CD4-positive, alpha-beta T cell treated with Interleukin-4 for 1 hour (primary cell): ENCODE measurements at regions not wholly inside any gene's neighbourhood (a gene's known extent, or its start where the extent isn't known, plus 50 kb on each side); places are given as distances from the start of the nearest gene placed in this dataset.
"Not testable (repeated sequence)": the region's sequence is repeated elsewhere in the genome, so short reads cannot be mapped to it uniquely, and the experiment has no call there.

Source experiments
- DNase-seq, 2 donors: peaks; one replicate each; pipeline ENCODE4 v3.0.0-alpha.2; 2020 to 2022

DNA sequence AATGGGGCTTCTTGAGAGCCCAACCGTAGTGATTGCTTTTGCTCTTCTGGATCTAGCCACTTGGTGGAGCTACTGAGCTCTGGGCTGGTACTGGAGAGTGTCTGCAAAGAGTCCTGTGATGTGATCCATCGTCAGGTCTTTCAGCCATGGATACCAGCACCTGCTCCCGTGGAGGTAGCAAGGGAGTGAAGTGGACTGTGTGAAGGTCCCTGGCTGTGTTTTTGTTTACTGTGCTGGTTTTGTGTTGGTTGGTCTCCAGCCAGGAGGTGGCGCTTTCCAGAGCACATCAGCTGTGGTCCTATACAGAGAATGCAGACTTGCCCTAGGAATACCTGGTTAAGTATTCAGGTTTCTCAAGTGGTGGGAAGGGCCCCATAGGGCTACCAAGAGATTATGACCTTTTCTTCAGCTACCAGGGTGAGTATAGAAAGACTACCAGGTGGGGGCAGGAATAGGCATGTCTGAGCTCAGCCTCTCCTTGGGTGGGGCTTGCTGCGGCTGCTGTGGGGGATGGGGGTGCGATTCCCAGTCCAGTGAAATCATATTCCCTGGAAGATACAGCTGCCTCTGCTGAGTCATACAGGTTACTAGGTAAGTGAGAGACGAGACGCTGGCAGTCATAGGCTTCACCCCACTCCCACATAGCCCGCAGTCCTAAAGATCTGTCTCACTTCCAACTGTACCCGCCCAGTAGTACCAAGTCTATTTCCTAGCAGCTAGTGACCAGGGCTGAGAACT lies 733.7 kb downstream of the ZNF385D start:
- DNase-seq: no peak

- DNase-seq: no peak
These were observed 737.4 kb downstream of the ZNF385D start for GRCh38 chr3:21013566-21013965.

DNA sequence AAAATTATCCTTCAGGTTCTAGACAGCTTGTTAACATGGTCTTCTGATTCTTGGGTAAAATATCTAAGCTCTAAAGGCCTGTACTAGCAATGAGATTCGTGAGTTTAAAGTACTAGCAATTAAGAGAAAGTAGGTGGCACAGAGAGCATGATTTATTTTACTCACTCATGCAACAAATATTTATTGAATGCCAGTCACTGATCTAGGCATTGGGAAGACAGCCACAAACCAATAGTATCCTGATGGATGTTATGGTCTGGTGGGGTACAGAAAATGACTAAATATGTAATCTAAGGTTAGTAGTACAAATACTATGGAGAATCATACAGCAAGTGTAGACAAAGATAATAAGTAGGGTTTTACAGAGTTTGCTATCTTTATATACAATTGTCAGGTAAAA lies 751.3 kb downstream of the ZNF385D start:
- no peak for DNase-seq

GRCh38 chr3:20997183-20997582 lies 753.8 kb downstream of the ZNF385D start:
- DNase-seq: no peak

DNA sequence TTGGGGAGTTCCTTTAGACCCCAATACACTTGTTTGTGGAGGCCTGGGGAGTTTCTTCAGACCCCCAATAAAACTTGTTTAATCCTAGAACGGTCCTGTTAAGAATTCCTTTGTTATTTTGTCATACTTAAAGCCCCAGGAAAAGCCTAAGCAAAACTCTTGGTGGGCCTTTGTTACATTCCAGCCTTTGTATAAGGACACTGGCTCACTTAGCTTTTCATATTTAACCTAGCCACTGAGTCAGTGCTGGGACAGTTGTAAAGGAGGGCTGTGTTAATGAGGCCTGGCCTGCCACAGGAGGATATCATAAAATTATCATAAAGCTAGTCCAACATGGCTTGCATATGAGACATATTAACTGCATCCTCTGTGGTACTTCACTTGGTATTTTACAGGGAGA lies 760.1 kb downstream of the ZNF385D start:
- DNase-seq: no peak

DNA sequence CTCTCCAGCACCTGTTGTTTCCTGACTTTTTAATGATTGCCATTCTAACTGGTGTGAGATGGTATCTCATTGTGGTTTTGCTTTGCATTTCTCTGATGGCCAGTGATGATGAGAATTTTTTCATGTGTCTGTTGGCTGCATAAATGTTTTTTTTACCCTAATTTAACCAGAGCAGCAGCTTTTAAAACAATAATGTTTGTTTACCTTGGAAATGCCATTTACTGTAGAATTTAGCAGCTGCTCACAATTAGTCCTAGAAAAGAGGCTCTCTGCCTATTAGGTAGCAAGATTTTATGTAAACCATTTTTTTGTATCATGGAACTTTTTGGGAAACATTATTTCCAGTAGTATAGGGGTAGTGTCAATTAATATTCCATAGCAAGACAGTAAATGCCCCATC lies 761.4 kb downstream of the ZNF385D start:
- not testable (repeated sequence) for DNase-seq

GRCh38 chr3:20984594-20985205 lies 766.3 kb downstream of the ZNF385D start:
- no peak for DNase-seq

GRCh38 chr3:20975188-20975651 lies 775.8 kb downstream of the ZNF385D start:
- no peak for DNase-seq

- no peak for DNase-seq
These were observed 776.6 kb downstream of the ZNF385D start for GRCh38 chr3:20974396-20974795.

DNA sequence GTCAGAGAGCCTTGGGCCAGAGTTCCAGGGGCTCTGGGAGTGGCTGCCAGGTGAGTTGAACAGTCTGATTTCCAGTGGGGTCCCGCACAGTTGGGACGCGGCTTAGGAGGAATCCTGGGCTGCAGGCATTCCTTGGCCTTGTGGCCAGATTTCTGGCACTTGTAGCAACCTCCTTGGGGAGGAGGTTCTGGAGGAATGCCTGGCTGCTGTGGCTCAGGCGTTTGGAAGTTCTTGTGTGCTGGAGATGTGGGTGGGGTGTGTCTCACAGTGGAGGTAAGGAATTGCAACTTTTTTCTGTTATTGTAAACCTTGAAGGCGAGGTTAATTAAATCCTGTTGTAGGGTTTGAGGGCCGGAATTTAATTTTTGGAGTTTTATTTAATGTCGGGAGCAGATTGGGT lies 780.2 kb downstream of the ZNF385D start:
- DNase-seq: not testable (repeated sequence)

DNA sequence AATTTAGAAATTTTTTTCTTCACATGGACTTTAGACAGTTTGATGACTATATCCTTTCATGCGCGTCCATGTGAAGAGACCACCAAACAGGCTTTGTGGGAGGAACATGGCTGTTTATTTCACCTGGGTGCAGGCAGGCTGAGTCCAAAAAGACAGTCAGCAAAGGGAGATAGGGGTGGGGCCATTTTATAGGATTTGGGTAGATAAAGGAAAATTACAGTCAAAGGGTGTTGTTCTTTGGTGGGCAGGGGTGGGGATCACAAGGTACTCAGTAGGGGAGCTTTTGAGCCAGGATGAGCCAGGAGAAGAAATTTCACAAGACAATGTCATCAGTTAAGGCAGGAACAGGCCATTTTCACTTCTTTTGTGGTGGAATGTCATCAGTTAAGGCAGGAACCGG lies 781.5 kb upstream of the SGO1 start:
- not testable (repeated sequence) for DNase-seq

DNA sequence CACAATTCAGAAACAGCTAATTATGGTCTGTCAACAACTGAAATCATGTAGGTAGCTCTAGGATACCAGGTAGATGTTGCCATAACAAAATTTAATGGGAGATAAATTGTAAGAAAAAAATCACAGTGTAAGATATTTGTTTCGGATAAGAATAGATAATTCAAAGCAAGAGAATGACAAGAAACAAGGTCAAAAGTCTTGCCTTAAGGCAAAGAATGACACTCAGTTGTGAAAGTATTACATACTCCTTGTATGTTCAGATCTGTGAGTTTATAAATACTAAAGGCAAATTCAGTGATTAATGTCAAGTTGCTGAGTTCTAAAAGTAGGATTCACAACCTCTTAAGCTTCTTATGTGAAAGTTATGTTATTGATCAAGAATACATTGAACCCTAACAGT lies 772.2 kb upstream of the SGO1 start:
- DNase-seq: no peak

DNA sequence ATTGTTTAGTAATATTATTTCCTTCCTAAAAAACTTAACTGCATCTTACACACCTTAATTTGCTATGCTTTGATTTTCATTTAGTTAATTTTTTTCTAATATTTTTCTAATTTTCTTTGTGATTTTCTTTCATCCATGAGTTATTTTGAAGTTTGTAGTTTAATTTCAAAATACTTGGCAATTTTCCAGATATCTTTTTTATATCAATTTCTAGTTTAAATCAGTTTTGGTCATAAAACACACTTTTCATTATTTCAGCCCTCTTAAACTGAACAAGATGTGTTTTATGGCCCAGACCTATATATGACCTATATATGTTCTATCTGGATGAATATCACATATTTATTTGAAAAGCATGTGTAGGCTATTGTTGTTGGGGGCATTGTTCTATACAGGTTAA lies 759.9 kb upstream of the SGO1 start:
- no peak for DNase-seq

DNA sequence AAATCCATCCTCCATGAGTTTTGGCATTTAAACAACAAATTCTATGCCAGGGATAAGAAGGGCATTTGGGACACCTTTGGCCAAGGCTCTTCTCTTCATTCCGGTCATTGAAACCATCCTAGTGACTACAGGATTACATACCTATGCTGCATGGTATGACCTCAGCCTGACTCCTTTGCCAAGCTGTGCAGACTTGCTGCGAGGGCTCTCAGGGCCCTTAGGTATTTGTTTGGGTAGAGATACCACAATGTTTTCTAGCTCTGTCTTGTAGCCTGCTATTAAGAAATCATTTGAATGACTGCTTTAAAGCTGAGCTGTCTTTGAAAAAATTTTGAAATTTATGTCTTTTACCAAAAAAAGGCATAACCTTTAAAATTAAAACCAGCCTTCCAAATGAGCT lies 749.8 kb upstream of the SGO1 start:
- DNase-seq: no peak

DNA sequence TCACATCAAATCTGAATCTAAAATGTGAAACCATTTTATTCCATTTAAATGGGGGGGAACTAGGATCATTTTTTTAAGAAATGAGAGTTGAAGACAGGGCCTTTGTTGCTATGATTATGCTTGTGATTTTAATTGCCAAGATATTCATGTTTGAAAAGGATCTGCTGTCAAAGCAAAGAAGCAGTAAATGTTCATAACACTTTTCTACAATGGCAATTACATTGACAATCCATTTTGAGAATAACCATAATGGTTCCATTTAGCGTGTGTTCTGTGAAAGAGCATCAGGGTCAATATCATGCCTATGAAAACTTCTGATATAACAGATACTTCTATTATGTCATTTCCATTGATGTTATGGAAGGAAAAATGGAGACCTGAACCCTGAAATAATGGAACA lies 745.8 kb upstream of the SGO1 start:
- DNase-seq: no peak

DNA sequence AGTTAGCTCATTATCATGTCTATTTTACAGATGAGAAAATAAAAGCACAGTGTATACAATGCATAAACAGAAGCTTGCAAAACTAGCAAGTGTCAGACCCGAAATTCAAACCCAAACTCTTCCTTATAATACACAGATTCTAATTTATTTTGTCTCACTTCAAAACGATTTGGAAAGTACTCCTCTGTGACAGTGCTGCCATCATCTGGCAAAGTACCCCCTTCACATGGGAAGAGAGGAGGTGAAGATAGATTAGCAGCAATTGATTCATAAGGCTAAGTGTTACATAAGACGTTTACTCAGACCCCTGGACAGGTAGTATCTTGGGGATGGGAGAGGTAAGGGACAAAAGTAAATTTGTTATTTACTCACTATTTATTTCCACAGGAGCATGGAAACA lies 744.0 kb upstream of the SGO1 start:
- DNase-seq: no peak

- no peak for DNase-seq
These were observed 738.8 kb upstream of the SGO1 start for GRCh38 chr3:20924646-20925385.

DNA sequence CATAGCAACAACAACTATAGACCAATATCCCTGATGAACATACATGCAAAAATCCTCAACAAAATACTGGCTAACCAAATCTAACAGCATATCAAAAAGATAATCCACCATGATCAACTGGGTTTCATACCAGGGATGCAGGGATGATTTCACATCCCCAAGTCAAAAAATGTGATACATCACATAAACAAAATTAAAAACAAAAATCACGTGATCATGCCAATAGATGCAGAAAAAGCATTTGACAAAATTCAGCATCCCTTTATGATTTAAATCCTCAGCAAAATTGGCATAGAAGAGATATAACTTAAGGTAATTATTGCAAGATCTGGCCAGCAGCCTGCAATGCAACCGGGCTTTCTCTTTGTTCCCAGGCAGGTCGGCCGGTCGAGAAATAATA lies 735.1 kb upstream of the SGO1 start:
- not testable (repeated sequence) for DNase-seq

- DNase-seq: no peak
These were observed 731.1 kb upstream of the SGO1 start for GRCh38 chr3:20916951-20917606.

- no peak for DNase-seq
These were observed 728.3 kb upstream of the SGO1 start for GRCh38 chr3:20914310-20914709.

GRCh38 chr3:20912406-20912805 lies 726.4 kb upstream of the SGO1 start:
- no peak for DNase-seq

DNA sequence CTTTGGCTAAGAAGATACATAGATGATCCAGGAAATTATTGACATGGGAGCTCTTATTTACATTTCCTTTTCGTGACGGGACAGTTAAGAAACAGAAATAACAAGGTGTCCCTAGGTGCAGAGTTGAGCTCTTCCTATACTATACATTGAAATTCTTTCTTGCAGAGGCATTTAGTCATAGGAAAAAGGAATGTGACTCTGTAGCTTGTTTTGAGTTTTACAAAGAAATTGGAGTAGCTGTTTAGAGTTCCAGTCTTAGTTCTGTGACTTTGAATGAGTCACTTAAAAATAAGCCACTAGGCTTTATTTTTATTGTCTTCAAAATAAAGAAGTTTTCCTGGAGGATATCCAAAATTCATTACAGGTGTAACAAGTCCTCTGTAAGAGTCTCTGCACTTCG lies 723.5 kb upstream of the SGO1 start:
- no peak for DNase-seq

DNA sequence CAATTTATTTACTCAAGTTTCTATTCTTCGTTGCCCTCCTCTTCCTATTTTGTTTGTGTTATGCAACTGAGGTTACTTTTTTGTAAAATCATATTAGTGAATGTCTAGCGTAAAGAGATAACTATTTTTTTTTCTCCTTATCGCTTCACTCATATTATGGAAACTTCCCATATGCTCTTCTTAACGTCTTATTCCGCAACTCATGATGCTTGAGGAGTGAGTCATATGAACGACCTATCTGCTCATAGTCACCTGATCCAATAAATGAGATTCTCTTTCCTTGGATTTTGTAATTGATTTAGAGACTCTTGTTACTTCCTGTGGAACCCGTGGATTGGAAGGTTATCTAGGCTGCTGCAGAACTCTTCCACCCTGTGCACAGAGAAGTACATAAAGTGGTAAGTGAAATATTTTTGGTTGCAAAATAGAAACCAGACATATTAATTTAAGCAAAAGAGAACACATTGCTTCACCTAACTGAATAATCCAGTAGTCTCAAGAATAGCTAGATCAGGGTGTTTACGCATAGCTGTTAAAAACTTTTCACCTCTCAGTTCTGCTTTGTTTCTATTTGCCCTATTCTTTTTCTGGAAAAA lies 719.3 kb upstream of the SGO1 start:
- DNase-seq: no peak
